ENCODE measurements at regions not wholly inside any gene's neighbourhood (a gene's known extent, or its start where the extent isn't known, plus 50 kb on each side); places are given as distances from the start of the nearest gene placed in this dataset.

GRCh38 chr5:111580956-111581355 is 68.6 kb upstream of the STARD4 start:
- Histone ChIP-seq H3K4me3 (no peak overlapping the region), H3K27me3 (no peaks in the 10 kb centered on the region), H3K9me3 (no peaks in the 10 kb centered on the region), H3K4me1 (no peaks in the 10 kb centered on the region), H3K36me3 (no peaks in the 10 kb centered on the region), H3K27ac (no peak overlapping the region)
- no peak for DNase-seq
- TF ChIP-seq CTCF (IDR thresholded peaks at IDR 0.05): no peak
- TF ChIP-seq POLR2A (IDR thresholded peaks at IDR 0.05): no peak
- intact Hi-C loops (cut with DNase I): no loop called here
- ATAC-seq: peak in 3 of 4 donors; percentile 12 to 35 (median 27)

GRCh38 chr5:111574311-111574710 is 62.0 kb upstream of the STARD4 start:
- Histone ChIP-seq H3K9me3 (no peaks in the 10 kb centered on the region), H3K36me3 (no peaks in the 10 kb centered on the region), H3K27ac (no peak overlapping the region), H3K4me1 (no peaks in the 10 kb centered on the region), H3K4me3 (no peak overlapping the region), H3K27me3 (no peaks in the 10 kb centered on the region)
- no peak for TF ChIP-seq POLR2A (IDR thresholded peaks at IDR 0.05)
- no peak for TF ChIP-seq CTCF (IDR thresholded peaks at IDR 0.05)
- DNase-seq: no peak
- intact Hi-C loops (cut with DNase I): no loop called here
- ATAC-seq: no peak
- 80% methylated on average over 2 of the region's 2 CpGs for WGBS (ENCODE audit: insufficient coverage, low coverage, low lambda C conversion rate, missing lambda C conversion rate)

- Histone ChIP-seq H3K9me3 (no peaks in the 10 kb centered on the region), H3K36me3 (no peaks in the 10 kb centered on the region), H3K27me3 (no peaks in the 10 kb centered on the region), H3K4me1 (no peaks in the 10 kb centered on the region), H3K27ac (no peak overlapping the region), H3K4me3 (no peak overlapping the region)
- intact Hi-C loops (cut with DNase I): no loop called here
- no peak for DNase-seq
- no peak for ATAC-seq
- TF ChIP-seq CTCF (IDR thresholded peaks at IDR 0.05): no peak
- TF ChIP-seq POLR2A (IDR thresholded peaks at IDR 0.05): no peak
- 86% methylated on average over 5 of the region's 5 CpGs for whole genome bisulfite sequencing (ENCODE audit: insufficient coverage, low coverage, low lambda C conversion rate, missing lambda C conversion rate)
Measured at GRCh38 chr5:111572561-111572960, 60.2 kb upstream of the STARD4 start.

GRCh38 chr5:111563031-111563822 is 50.9 kb upstream of the STARD4 start:
- TF ChIP-seq POLR2A (IDR thresholded peaks at IDR 0.05) (no peak), CTCF (IDR thresholded peaks at IDR 0.05) (no peak)

More at GRCh38 chr5:111563031-111563822, 50.9 kb upstream of the STARD4 start:
- no peaks in the 10 kb centered on the region for H3K36me3 ChIP-seq
- no peak overlapping the region for H3K27ac ChIP-seq
- intact Hi-C loops (cut with DNase I): no loop called here
- no peaks in the 10 kb centered on the region for H3K4me1 ChIP-seq
- ATAC-seq (peak; percentile 48 to 86 (median 63)), DNase-seq (no peak)
- H3K9me3 ChIP-seq: no peaks in the 10 kb centered on the region
- no peak overlapping the region for H3K4me3 ChIP-seq
- H3K27me3 ChIP-seq: no peaks in the 10 kb centered on the region
- 48% methylated on average over 6 of the region's 6 CpGs for WGBS (ENCODE audit: insufficient coverage, low coverage, low lambda C conversion rate, missing lambda C conversion rate)

Data from right lobe of liver (tissue), 6 donors.